Adrenal gland (tissue), 9 donors: ENCODE measurements at regions not wholly inside any gene's neighbourhood (a gene's known extent, or its start where the extent isn't known, plus 50 kb on each side); places are given as distances from the start of the nearest gene placed in this dataset.
A peak's percentile ranks its signal among the peaks of the same experiment; 100 is the strongest.
"Not testable (repeated sequence)": the region's sequence is repeated elsewhere in the genome, so short reads cannot be mapped to it uniquely, and the experiment has no call there.

Source experiments
- DNase-seq, 7 donors: peaks; one replicate each; pipeline ENCODE4 v3.0.0-alpha.2; 2019 to 2020
- H3K27ac ChIP-seq, 5 donors: fragments of 200-600 bp; sonication (generic) in 4 of 5; 1 replicate in 3 of 5; 2 replicates in 2 of 5; pipeline versions ENCODE4 v1.5.1 to v1.8.0; 2016 to 2020; ENCODE audit warnings: mild to moderate bottlenecking in 1 of 5
- H3K27me3 ChIP-seq: fragments of 200-600 bp; 2 replicates; pipeline ENCODE4 v1.8.0; 2021
- H3K36me3 ChIP-seq, 2 donors: fragments of 200-600 bp; replicated peaks in 1 of 2; 1 replicate in 1 of 2; 2 replicates in 1 of 2; pipeline versions ENCODE4 v1.5.1 to v1.8.0; 2018 to 2022
- H3K4me1 ChIP-seq, 2 donors: fragments of 200-600 bp; replicated peaks in 1 of 2; 1 replicate in 1 of 2; 2 replicates in 1 of 2; pipeline versions ENCODE4 v1.5.1 to v1.8.0; 2018 to 2021
- H3K4me3 ChIP-seq, 4 donors: fragments of 200-600 bp; sonication (generic) in 3 of 4; one replicate each; pipeline ENCODE4 v1.5.1; 2016 to 2018
- H3K9me3 ChIP-seq, 3 donors: fragments of 200-600 bp; sonication (generic) in 1 of 3; replicated peaks in 1 of 3; 1 replicate in 2 of 3; 2 replicates in 1 of 3; pipeline versions ENCODE4 v1.5.1 to v1.8.0; 2016 to 2021
- POLR2A ChIP-seq, 2 donors: fragments of 450-650 bp; IDR thresholded peaks; one replicate each; pipeline ENCODE4 v1.6.1; 2017; ENCODE audit warnings: antibody characterized with exemption in 2 of 2, mild to moderate bottlenecking in 2 of 2, moderate library complexity in 1 of 2
- WGBS, 4 donors: extraction: QIAGEN DNeasy Blood & Tissue Kit in 2 of 4; methylation state at CpG; one replicate each; pipeline versions ENCODE4 v1.1.5 to v1.1.7; 2013 to 2017; 5-methylcytosine and 5-hydroxymethylcytosine counted together
- intact Hi-C, 2 donors: fragments of 100-400 bp; cut with DNase I; formaldehyde crosslinking; loops; one replicate each; pipeline versions ENCODE4 v1.14.1 to v1.15.0; 2022 to 2023
- TF ChIP-seq, protein P1 (sequence below), 6 experiments: fragments of 450-650 bp in 4 of 6; fragments of 200-600 bp in 2 of 6; sonication (generic) in 1 of 6; IDR thresholded peaks; 1 replicate in 5 of 6; 2 replicates in 1 of 6; pipeline versions ENCODE4 v1.5.1 to v1.8.0; 2016 to 2021; ENCODE audit warnings: antibody characterized with exemption in 6 of 6, mild to moderate bottlenecking in 2 of 6, moderate library complexity in 1 of 6
- donor health status: healthy with polysubstance abuse.
- donor health status: Bipolar disorder and iron deficiency.
- donor health status: DM: yes; HTN: yes; CAD: no.
- donor health status: DM: no; HTN: no; CAD: no.
- donor health status: DM: no; HTN: no; CAD: no.

- WGBS, 4 donors, result 71 to 75% (median 72%) methylated on average over 15 to 16 of the region's 16 CpGs
- DNase-seq, result no peak
- intact Hi-C loops, result no loop called here
- H3K4me1 ChIP-seq, result no peaks in the 10 kb centered on the region
- H3K9me3 ChIP-seq, result no peaks in the 10 kb centered on the region
- TF ChIP-seq, protein P1, sequence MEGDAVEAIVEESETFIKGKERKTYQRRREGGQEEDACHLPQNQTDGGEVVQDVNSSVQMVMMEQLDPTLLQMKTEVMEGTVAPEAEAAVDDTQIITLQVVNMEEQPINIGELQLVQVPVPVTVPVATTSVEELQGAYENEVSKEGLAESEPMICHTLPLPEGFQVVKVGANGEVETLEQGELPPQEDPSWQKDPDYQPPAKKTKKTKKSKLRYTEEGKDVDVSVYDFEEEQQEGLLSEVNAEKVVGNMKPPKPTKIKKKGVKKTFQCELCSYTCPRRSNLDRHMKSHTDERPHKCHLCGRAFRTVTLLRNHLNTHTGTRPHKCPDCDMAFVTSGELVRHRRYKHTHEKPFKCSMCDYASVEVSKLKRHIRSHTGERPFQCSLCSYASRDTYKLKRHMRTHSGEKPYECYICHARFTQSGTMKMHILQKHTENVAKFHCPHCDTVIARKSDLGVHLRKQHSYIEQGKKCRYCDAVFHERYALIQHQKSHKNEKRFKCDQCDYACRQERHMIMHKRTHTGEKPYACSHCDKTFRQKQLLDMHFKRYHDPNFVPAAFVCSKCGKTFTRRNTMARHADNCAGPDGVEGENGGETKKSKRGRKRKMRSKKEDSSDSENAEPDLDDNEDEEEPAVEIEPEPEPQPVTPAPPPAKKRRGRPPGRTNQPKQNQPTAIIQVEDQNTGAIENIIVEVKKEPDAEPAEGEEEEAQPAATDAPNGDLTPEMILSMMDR (IDR thresholded peaks at IDR 0.05), result no peak
- no peak for TF ChIP-seq POLR2A (IDR thresholded peaks at IDR 0.05)
- H3K36me3 ChIP-seq, result no peaks in the 10 kb centered on the region
- H3K4me3 ChIP-seq, result no peak overlapping the region
- H3K27ac ChIP-seq, result no peak overlapping the region
- no peaks in the 10 kb centered on the region for H3K27me3 ChIP-seq
Measured at GRCh38 chr9:61669352-61669751, 479.5 kb downstream of the SPATA31A7 start.

DNA sequence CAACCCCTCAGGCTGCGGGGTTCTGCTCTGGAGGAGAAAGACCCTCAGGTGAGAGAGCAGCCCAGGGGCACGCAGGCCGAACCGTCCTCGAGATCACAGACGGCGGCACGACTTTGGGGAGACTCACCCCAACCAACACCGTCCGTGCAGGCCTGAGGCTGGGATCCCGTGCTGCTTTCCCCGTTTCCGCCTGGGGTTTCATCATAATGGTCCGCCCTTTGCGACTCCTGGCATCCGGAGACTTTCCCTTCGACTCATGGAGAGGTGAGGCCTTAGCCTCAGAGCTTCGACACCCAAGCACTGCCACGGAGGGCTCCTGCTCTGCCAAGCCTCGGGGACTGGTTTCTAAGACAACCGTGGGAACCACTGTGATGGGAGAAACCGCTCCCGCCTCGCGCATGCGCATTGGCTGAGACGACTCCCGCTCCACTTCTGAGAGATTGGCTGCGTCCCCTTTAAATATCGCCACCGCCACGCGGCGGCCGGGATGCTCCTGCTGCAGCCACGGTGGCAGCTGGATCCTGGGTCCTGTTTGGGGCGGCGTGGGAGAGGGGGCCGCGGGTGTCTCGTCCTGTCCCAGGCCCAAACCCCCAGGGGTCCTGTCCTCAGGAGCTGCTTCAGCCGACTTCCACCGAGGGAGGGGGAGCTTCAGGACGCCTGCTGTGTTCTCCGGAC, 480.1 kb downstream of the SPATA31A7 start:
- intact Hi-C loops, H3K4me3 ChIP-seq, H3K36me3 ChIP-seq, H3K27ac ChIP-seq, H3K4me1 ChIP-seq, H3K27me3 ChIP-seq, H3K9me3 ChIP-seq: not testable (repeated sequence)
- 70 to 84% (median 77%) methylated on average over 9 to 45 of the region's 45 CpGs for WGBS, 4 donors
- DNase-seq, result peak in 2 of 7 donors; percentile 9 to 37

DNA sequence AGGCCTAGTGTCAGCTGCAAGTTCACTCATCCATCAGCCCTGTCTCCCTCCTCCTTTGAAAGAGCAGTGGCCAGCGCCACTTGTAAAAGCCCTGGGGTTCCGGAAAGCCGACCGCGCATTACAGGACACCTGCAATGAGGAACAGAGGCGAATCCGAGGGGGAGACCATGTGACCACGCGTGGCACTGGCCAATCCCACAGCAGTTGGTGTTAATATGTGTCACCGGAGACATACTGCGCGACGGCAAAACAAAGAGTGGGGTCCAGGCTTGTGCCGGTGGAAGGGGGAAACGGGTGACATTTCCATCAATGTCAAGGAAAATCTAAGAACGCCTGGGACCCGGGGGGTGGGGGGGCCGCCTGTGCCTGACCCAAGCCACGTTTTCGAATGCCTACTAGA, 480.8 kb downstream of the SPATA31A7 start:
- Histone ChIP-seq H3K27me3 (no peaks in the 10 kb centered on the region), H3K4me3 (no peak overlapping the region), H3K27ac (no peak overlapping the region), H3K9me3 (no peaks in the 10 kb centered on the region), H3K36me3 (no peaks in the 10 kb centered on the region), H3K4me1 (no peaks in the 10 kb centered on the region)
- intact Hi-C loops, result no loop called here
- 58 to 68% (median 66%) methylated on average over 20 of the region's 20 CpGs for WGBS, 4 donors
- peak in 1 of 7 donors; percentile 10 for DNase-seq
- TF ChIP-seq, protein P1 (IDR thresholded peaks at IDR 0.05), result no peak
- TF ChIP-seq POLR2A (IDR thresholded peaks at IDR 0.05), result no peak

GRCh38 chr9:61671276-61671973, 481.6 kb downstream of the SPATA31A7 start:
- Histone ChIP-seq H3K4me1 (no peaks in the 10 kb centered on the region), H3K27me3 (no peaks in the 10 kb centered on the region), H3K27ac (no peak overlapping the region), H3K36me3 (no peaks in the 10 kb centered on the region), H3K9me3 (no peaks in the 10 kb centered on the region), H3K4me3 (no peak overlapping the region)
- intact Hi-C loops, result no loop called here
- WGBS, 4 donors, result 69 to 87% (median 79%) methylated on average over 39 to 46 of the region's 46 CpGs
- peak in 2 of 7 donors; percentile 9 to 42 for DNase-seq
- no peak for TF ChIP-seq POLR2A (IDR thresholded peaks at IDR 0.05)
- TF ChIP-seq, protein P1 (IDR thresholded peaks at IDR 0.05), result no peak

DNA sequence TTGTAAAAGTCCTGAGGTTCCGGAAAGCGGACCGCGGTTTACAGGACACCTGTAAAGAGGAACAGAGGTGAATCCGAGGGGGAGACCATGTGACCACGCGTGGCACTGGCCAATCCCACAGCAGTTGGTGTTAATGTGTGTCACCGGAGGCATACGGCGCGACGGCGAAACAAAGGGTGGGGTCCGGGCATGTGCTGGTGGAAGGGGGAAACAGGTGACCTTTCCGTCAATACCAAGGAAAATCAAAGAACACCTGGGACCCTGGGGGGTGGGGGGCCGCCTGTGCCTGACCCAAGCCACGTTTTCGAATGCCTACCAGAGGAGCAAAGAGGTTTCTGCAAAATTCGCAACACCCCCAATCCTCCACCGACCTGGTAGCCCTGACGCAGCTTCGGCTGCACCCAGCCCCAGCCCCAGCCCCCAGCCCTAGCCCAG, 482.3 kb downstream of the SPATA31A7 start:
- H3K9me3 ChIP-seq, H3K27me3 ChIP-seq, H3K36me3 ChIP-seq, H3K4me3 ChIP-seq, intact Hi-C loops, H3K27ac ChIP-seq, H3K4me1 ChIP-seq: not testable (repeated sequence)
- WGBS, 4 donors, result 66 to 78% (median 78%) methylated on average over 18 to 22 of the region's 22 CpGs
- DNase-seq, result peak in 2 of 7 donors; percentile 9 to 56

DNA sequence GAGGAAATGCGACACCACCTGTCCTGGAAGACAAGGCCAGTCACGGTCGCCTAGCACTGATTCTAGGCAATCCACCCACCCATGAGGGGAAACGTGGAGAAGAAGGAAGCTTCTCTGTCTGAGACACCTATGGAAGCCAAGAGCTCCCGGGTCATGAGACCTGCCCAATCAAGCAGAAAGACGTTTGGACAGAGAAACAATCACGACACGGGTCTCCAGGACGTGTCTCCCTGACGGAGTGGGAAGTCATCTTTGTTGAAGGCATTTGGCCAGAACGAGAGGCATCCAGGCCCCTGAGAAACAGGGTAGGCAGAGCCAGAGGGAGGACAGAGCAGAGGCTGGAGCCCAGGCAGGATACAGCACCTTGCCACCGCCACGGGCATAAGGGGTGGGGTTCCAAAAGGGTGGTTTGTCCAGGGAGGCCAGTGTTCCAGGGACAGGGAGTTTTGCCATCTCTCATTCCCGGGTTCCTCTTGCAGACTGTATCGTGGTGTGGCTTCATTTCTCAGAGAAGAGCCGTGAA, 482.9 kb downstream of the SPATA31A7 start:
- 70 to 79% (median 74%) methylated on average over 15 to 16 of the region's 16 CpGs for WGBS, 4 donors
- peak in 1 of 7 donors; percentile 31 for DNase-seq
- H3K27me3 ChIP-seq, H3K4me3 ChIP-seq, H3K9me3 ChIP-seq, H3K36me3 ChIP-seq, H3K27ac ChIP-seq, H3K4me1 ChIP-seq, intact Hi-C loops: not testable (repeated sequence)
